Astrocyte of the spinal cord (primary cell): ENCODE measurements at regions not wholly inside any gene's neighbourhood (a gene's known extent, or its start where the extent isn't known, plus 50 kb on each side); places are given as distances from the start of the nearest gene placed in this dataset.

Experiments used
- DNase-seq: peaks from one replicate; pipeline ENCODE4 v3.0.0; 2011; ENCODE audit warnings: low read depth, low spot score
- H3K4me3 ChIP-seq: 2 replicates; pipeline ENCODE4 v1.5.1; 2011; ENCODE audit warnings: low read depth, mild to moderate bottlenecking, low read length, moderate library complexity
- CTCF ChIP-seq: IDR thresholded peaks from 2 replicates; pipeline ENCODE4 v1.5.1; 2012; ENCODE audit warnings: low read depth, mild to moderate bottlenecking, low read length, inconsistent platforms
- in situ Hi-C: cut with HindIII; loops from 2 replicates; pipeline ENCODE4 v1.10.0; 2017; ENCODE audit warnings: low sequenced_read_pairs

GRCh38 chr10:28054228-28054860 is 55.5 kb upstream of the ODAD2 start:
- H3K4me3 ChIP-seq = no peak overlapping the region
- in situ Hi-C loops = no loop called here
- DNase-seq = peak; percentile 92
- TF ChIP-seq CTCF = no peak

GRCh38 chr10:28049286-28049685 is 50.4 kb upstream of the ODAD2 start:
- in situ Hi-C loops = no loop called here
- TF ChIP-seq CTCF = no peak
- no peak for DNase-seq
- no peak overlapping the region for H3K4me3 ChIP-seq
